HG03060 (cell line): ENCODE measurements at regions not wholly inside any gene's neighbourhood (a gene's known extent, or its start where the extent isn't known, plus 50 kb on each side); places are given as distances from the start of the nearest gene placed in this dataset.

Source experiments
- ATAC-seq: cut with Tn5 transposase; IDR thresholded peaks from one replicate; pipeline ENCODE4 v1.9.1; 2021; ENCODE audit warnings: low read depth, moderate number of reproducible peaks; ENCODE audit not compliant: unreplicated experiment

- no peak for ATAC-seq
Measured at GRCh38 chr6:2565499-2565898, 185.2 kb downstream of the MYLK4 start.

GRCh38 chr6:2563635-2564034, 187.1 kb downstream of the MYLK4 start:
- peak; percentile 67 for ATAC-seq

- ATAC-seq = no peak
Measured at GRCh38 chr6:2562721-2563451, 187.8 kb downstream of the MYLK4 start.

GRCh38 chr6:2560917-2561698, 189.6 kb downstream of the MYLK4 start:
- no peak for ATAC-seq

GRCh38 chr6:2560140-2560818, 190.4 kb downstream of the MYLK4 start:
- ATAC-seq = no peak

GRCh38 chr6:2558861-2559801, 191.6 kb downstream of the MYLK4 start:
- no peak for ATAC-seq

GRCh38 chr6:2558098-2558680, 192.5 kb downstream of the MYLK4 start:
- ATAC-seq = no peak

- ATAC-seq = no peak
Measured at GRCh38 chr6:2557181-2557720, 193.5 kb downstream of the MYLK4 start.

- no peak for ATAC-seq
Measured at GRCh38 chr6:2556761-2557160, 194.0 kb downstream of the MYLK4 start.

GRCh38 chr6:2554651-2555260, 196.0 kb downstream of the MYLK4 start:
- no peak for ATAC-seq

GRCh38 chr6:2552526-2553154, 198.1 kb downstream of the MYLK4 start:
- no peak for ATAC-seq

GRCh38 chr6:2551705-2552104, 199.0 kb downstream of the MYLK4 start:
- ATAC-seq = no peak

GRCh38 chr6:2550247-2550646, 200.5 kb downstream of the MYLK4 start:
- ATAC-seq = no peak

GRCh38 chr6:2549834-2550233, 200.9 kb downstream of the MYLK4 start:
- no peak for ATAC-seq

- no peak for ATAC-seq
Measured at GRCh38 chr6:2547355-2547754, 203.4 kb downstream of the MYLK4 start.

- ATAC-seq = no peak
Measured at GRCh38 chr6:2546901-2547300, 203.8 kb downstream of the MYLK4 start.

GRCh38 chr6:2545383-2546038, 205.2 kb downstream of the MYLK4 start:
- ATAC-seq = no peak

GRCh38 chr6:2543321-2543720, 207.4 kb downstream of the MYLK4 start:
- ATAC-seq = no peak
